ENCODE measurements at regions not wholly inside any gene's neighbourhood (a gene's known extent, or its start where the extent isn't known, plus 50 kb on each side); places are given as distances from the start of the nearest gene placed in this dataset.

DNA sequence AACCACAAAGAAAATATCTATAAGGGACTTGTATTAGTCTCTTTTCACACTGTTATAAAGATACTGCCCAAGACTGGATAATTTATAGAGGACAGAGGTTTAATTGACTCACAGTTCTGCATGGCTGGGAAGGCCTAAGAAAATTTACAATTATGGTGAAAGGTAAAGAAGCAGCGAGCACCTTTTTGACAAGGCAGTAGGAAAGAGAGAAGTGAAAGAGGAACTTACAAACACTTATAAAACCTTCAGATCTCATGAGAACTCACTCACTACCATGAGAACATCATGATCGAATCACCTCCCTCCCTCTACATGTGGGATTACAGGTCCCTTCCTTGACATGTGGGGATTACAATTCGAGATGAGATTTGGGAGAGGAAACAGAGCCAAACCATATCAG, 856.0 kb downstream of the TRAM1L1 start:
- Histone ChIP-seq H3K9me1 (ENCODE audit: insufficient read depth, low read length) (no peaks in the 10 kb centered on the region), H3K56ac (ENCODE audit: extremely low read depth, insufficient read depth, low read length) (no peak overlapping the region), H3K27me3 (ENCODE audit: control insufficient read depth, insufficient read depth, low read length) (no peaks in the 10 kb centered on the region), H2AK5ac (ENCODE audit: low read depth, low read length) (no peak overlapping the region), H3K79me1 (ENCODE audit: low read depth in 1 of 2, low read length in 2 of 2) (no peaks in the 10 kb centered on the region), H4K5ac (ENCODE audit: low read depth, low read length) (no peak overlapping the region), H3K14ac (replicated peaks; ENCODE audit: low read depth, low read length) (no peak overlapping the region), H3K9ac (ENCODE audit: low read depth, low read length) (no peak overlapping the region), H2BK120ac (ENCODE audit: low read depth, low read length) (no peak overlapping the region), H3K9me3 (ENCODE audit: control insufficient read depth, insufficient read depth, low read length) (peaks cover under 1% of the 10 kb centered on the region), H3K4me1 (ENCODE audit: control insufficient read depth, insufficient read depth, low read length) (no peaks in the 10 kb centered on the region), H2BK15ac (ENCODE audit: low read depth, low read length) (no peak overlapping the region), H3K4me2 (ENCODE audit: low read depth, low read length) (no peak overlapping the region), H4K91ac (ENCODE audit: insufficient read depth, low read depth, low read length) (no peak overlapping the region), H3K27ac (ENCODE audit: insufficient read depth, low read length) (no peak overlapping the region), H2BK5ac (ENCODE audit: low read depth, low read length, poor library complexity, severe bottlenecking) (no peak overlapping the region), H3K4me3 (ENCODE audit: insufficient read depth, low read depth, low read length) (no peak overlapping the region), H3K23ac (ENCODE audit: low read depth, low read length) (no peak overlapping the region), H2AK9ac (replicated peaks; ENCODE audit: low read depth, low read length, poor library complexity) (no peak overlapping the region), H2BK20ac (ENCODE audit: low read depth, low read length) (no peak overlapping the region), H4K20me1 (ENCODE audit: insufficient read depth, low read length) (no peaks in the 10 kb centered on the region), H4K8ac (ENCODE audit: low read depth in 2 of 2, low read length in 2 of 2) (no peak overlapping the region), H3K36me3 (ENCODE audit: control insufficient read depth, insufficient read depth, low read length) (no peaks in the 10 kb centered on the region), H2AFZ (replicated peaks; ENCODE audit: low read length, poor library complexity) (no peak overlapping the region), H3K4ac (ENCODE audit: low read depth, low read length) (no peak overlapping the region), H3K18ac (ENCODE audit: low read depth, low read length) (no peak overlapping the region)
- intact Hi-C loops (cut with micrococcal nuclease) (no loop called here), in situ Hi-C loops (cut with MboI; ENCODE audit: low sequenced_read_pairs) (no loop called here), dilution Hi-C loops (cut with HindIII; ENCODE audit: low sequenced_read_pairs, unreplicated experiment) (no loop called here)
- WGBS, 2 experiments (ENCODE audit: extremely low coverage in 2 of 2, insufficient read length in 1 of 2): no CpG with 5 or more reads among the region's 3 CpGs
- DNase-seq: no peak
- TF ChIP-seq RAD21 (IDR thresholded peaks at IDR 0.05; ENCODE audit: low read length): no peak
- no peak for TF ChIP-seq ELK1 (IDR thresholded peaks at IDR 0.05; ENCODE audit: borderline replicate concordance, low read depth, low read length)
- no peak for TF ChIP-seq FOS (IDR thresholded peaks at IDR 0.05; ENCODE audit: low read depth, low read length)
- no peak for TF ChIP-seq RCOR1 (IDR thresholded peaks at IDR 0.05; ENCODE audit: insufficient replicate concordance, low read length)
- TF ChIP-seq RFX5 (IDR thresholded peaks at IDR 0.05; ENCODE audit: low read depth, low read length): no peak
- TF ChIP-seq CTCF (conservative IDR thresholded peaks at IDR 0.05; ENCODE audit: low read depth, low read length): no peak
- TF ChIP-seq SMC3 (IDR thresholded peaks at IDR 0.05; ENCODE audit: low read depth, low read length): no peak
- TF ChIP-seq NFE2L2 (IDR thresholded peaks at IDR 0.05; ENCODE audit: low read depth, low read length): no peak
- no peak for TF ChIP-seq CEBPB (IDR thresholded peaks at IDR 0.05; ENCODE audit: low read depth, low read length)
- no peak for TF ChIP-seq BHLHE40 (IDR thresholded peaks at IDR 0.05; ENCODE audit: low read depth, low read length)
- ATAC-seq (ENCODE audit: low read depth): no peak
- POLR2A ChIA-PET (ENCODE audit: unreplicated experiment): no interaction called here
- CTCF ChIA-PET: no interaction called here
- no TSS peak for BruUV-seq (replicated peaks)

Data from IMR-90 (cell line).